Prostate gland (tissue), 2 donors: ENCODE measurements at regions not wholly inside any gene's neighbourhood (a gene's known extent, or its start where the extent isn't known, plus 50 kb on each side); places are given as distances from the start of the nearest gene placed in this dataset.

ENCODE experiments used
- POLR2A ChIP-seq: fragments of 450-650 bp; IDR thresholded peaks from one replicate; pipeline ENCODE4 v1.6.1; 2016; ENCODE audit warnings: antibody characterized with exemption, mild to moderate bottlenecking
- TF ChIP-seq, protein P1 (sequence below), 4 experiments: fragments of 200-600 bp in 2 of 4; fragments of 450-650 bp in 2 of 4; sonication (generic) in 2 of 4; IDR thresholded peaks; 1 replicate in 3 of 4; 2 replicates in 1 of 4; pipeline ENCODE4 v1.5.1; 2016 to 2019; ENCODE audit warnings: antibody characterized with exemption in 4 of 4, mild to moderate bottlenecking in 2 of 4, moderate library complexity in 2 of 4

DNA sequence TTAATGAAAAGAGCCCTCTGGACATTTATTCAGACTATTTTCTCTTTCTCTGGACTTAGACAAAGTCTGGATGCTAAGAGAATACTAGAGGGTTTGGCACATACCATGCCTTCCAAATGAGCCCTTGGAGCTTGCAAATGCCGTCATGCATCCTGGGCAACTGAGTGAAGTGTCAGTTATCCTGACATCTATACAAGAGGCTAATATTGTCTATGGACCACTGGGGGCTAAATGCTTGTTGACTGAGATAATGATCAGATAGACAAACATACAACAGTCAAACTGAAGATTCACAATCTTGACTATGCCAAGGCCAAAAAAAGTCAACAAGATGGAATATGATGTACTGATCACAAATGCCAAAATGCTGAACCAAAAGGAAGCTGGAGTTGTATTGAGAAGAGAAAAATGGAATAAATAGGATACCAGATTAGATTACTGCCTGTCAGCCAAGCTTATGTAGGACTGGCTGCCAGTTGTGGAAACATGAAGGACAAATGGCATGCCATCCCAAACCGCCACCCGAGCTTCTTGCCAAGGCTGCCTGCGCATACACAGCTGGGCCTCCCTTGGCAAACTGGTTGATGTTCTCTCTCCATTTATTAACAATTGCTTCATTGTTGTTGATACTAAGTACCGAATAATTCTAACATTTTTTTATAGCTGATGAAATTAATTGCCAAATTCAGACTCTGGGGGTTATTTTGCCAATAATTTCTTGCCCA lies 240.1 kb upstream of the GRAMD2B start:
- TF ChIP-seq, protein P1, sequence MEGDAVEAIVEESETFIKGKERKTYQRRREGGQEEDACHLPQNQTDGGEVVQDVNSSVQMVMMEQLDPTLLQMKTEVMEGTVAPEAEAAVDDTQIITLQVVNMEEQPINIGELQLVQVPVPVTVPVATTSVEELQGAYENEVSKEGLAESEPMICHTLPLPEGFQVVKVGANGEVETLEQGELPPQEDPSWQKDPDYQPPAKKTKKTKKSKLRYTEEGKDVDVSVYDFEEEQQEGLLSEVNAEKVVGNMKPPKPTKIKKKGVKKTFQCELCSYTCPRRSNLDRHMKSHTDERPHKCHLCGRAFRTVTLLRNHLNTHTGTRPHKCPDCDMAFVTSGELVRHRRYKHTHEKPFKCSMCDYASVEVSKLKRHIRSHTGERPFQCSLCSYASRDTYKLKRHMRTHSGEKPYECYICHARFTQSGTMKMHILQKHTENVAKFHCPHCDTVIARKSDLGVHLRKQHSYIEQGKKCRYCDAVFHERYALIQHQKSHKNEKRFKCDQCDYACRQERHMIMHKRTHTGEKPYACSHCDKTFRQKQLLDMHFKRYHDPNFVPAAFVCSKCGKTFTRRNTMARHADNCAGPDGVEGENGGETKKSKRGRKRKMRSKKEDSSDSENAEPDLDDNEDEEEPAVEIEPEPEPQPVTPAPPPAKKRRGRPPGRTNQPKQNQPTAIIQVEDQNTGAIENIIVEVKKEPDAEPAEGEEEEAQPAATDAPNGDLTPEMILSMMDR (IDR thresholded peaks at IDR 0.05): no peak
- TF ChIP-seq POLR2A: no peak
